ENCODE measurements at regions not wholly inside any gene's neighbourhood (a gene's known extent, or its start where the extent isn't known, plus 50 kb on each side); places are given as distances from the start of the nearest gene placed in this dataset.

- no peaks in the 10 kb centered on the region for H3K79me2 ChIP-seq (ENCODE audit: insufficient read depth, low read length)
- H4K20me1 ChIP-seq (ENCODE audit: insufficient read depth, low read length), result no peaks in the 10 kb centered on the region
- WGBS (ENCODE audit: low lambda C conversion rate), result 17% methylated on average over 3 of the region's 3 CpGs
- no peak for DNase-seq (ENCODE audit: low spot score)
- no peak overlapping the region for H3K4me3 ChIP-seq (replicated peaks in 1 of 3; ENCODE audit: insufficient read depth in 1 of 3, low read depth in 2 of 3, low read length in 3 of 3)
- H3K36me3 ChIP-seq (replicated peaks in 1 of 2; ENCODE audit: control insufficient read depth in 1 of 2, insufficient read depth in 2 of 2, low read length in 2 of 2), result no peaks in the 10 kb centered on the region
- in situ Hi-C loops (cut with HindIII; ENCODE audit: extremely low pct_ligation_motif_present, low pct_unique_long_range_greater_than_20kb) (no loop called here), intact Hi-C loops (cut with micrococcal nuclease; ENCODE audit: unreplicated experiment) (no loop called here)
- no peak for FAIRE-seq
- no peak overlapping the region for H3K9ac ChIP-seq (ENCODE audit: insufficient read depth, low read depth, low read length)
- H3K4me1 ChIP-seq (ENCODE audit: insufficient read depth, low read length), result no peaks in the 10 kb centered on the region
- no peak overlapping the region for H3K27ac ChIP-seq (ENCODE audit: extremely low read length, insufficient read depth, low read length)
- BruUV-seq (replicated peaks), result no TSS peak
- TF ChIP-seq MAFF (IDR thresholded peaks at IDR 0.05; ENCODE audit: low read depth, low read length), result peak; percentile 62
- no peak for TF ChIP-seq RCOR2 (CRISPR knock-in tag; IDR thresholded peaks at IDR 0.05)
- TF ChIP-seq HNF1A (IDR thresholded peaks at IDR 0.05; ENCODE audit: low read depth), result no peak
- no peak for TF ChIP-seq HNF1A (CRISPR knock-in tag; IDR thresholded peaks at IDR 0.05; ENCODE audit: borderline replicate concordance)
- TF ChIP-seq ZNF580 (CRISPR knock-in tag; IDR thresholded peaks at IDR 0.05; ENCODE audit: borderline replicate concordance, low read depth), result no peak
- no peak for TF ChIP-seq SRSF1 (optimal IDR thresholded peaks at IDR 0.05; ENCODE audit: low read depth, low read length)
- no peak for TF ChIP-seq NFE2 (CRISPR knock-in tag; IDR thresholded peaks at IDR 0.05)
- TF ChIP-seq MAFK (conservative IDR thresholded peaks at IDR 0.05 in 1 of 2, IDR thresholded peaks at IDR 0.05 in 1 of 2; ENCODE audit: low read length in 2 of 2), result peak; percentile 70 to 80
- no peak for TF ChIP-seq TGIF2 (CRISPR knock-in tag; IDR thresholded peaks at IDR 0.05)
- TF ChIP-seq ZBTB2 (CRISPR knock-in tag; IDR thresholded peaks at IDR 0.05; ENCODE audit: low read depth), result no peak
- TF ChIP-seq ZNF891 (CRISPR knock-in tag; IDR thresholded peaks at IDR 0.05), result no peak
- peaks cover 0 to 9% of the 10 kb centered on the region in 2 experiments; a peak in 3 of 5 replicates for H3K27me3 ChIP-seq (ENCODE audit: control insufficient read depth in 1 of 2, insufficient read depth in 2 of 2, low read length in 2 of 2)
- ChIA-PET POLR2A (no interaction called here), CTCF (ENCODE audit: low intra/inter-chr PET ratio, low total read pairs) (no interaction called here)
- ATAC-seq, result no peak
- H3K4me2 ChIP-seq (ENCODE audit: low read depth, low read length), result no peak overlapping the region
- no peak overlapping the region for H2AFZ ChIP-seq (ENCODE audit: low read length)
- H3K9me3 ChIP-seq (ENCODE audit: low read length), result no peaks in the 10 kb centered on the region
Measured at GRCh38 chr2:236489895-236490404, 79.7 kb upstream of the ACKR3 start.
